GM12873 (cell line): ENCODE measurements at regions not wholly inside any gene's neighbourhood (a gene's known extent, or its start where the extent isn't known, plus 50 kb on each side); places are given as distances from the start of the nearest gene placed in this dataset.

ENCODE experiments used
- CTCF ChIP-seq: IDR thresholded peaks from 2 replicates; pipeline ENCODE4 v1.5.1; 2012; ENCODE audit warnings: low read depth, mild to moderate bottlenecking, moderate library complexity, low read length, control low read depth; ENCODE audit not compliant: insufficient read depth; ENCODE audit errors: missing control alignments

- no peak for TF ChIP-seq CTCF
Measured at GRCh38 chr9:118321788-118322187, 617.6 kb downstream of the TLR4 start.

DNA sequence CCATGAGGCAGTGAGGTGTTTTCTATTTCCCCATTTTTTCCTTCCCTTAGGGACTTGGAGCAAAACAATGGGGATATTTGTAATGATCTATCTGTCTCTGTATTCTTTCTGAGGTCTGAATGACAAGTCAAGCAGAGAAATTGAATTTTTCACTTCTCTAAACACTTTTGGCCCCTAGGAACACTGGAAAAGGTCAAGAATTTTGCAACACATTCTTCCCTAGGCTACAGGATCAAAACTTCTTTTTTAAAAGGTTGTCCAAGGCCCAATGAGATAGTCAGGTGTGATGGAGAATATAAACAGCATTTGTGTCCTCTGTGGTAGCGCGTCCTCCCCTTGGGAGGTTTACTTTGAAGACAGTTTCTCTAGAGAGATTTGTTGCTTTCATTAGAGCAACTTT, 620.5 kb downstream of the TLR4 start:
- TF ChIP-seq CTCF: no peak

GRCh38 chr9:118325757-118326156, 621.6 kb downstream of the TLR4 start:
- TF ChIP-seq CTCF: no peak

- TF ChIP-seq CTCF: no peak
Measured at GRCh38 chr9:118326326-118326725, 622.1 kb downstream of the TLR4 start.

- TF ChIP-seq CTCF: no peak
Measured at GRCh38 chr9:118330191-118330986, 626.2 kb downstream of the TLR4 start.

GRCh38 chr9:118331622-118332045, 627.4 kb downstream of the TLR4 start:
- TF ChIP-seq CTCF: no peak

- TF ChIP-seq CTCF: no peak
Measured at GRCh38 chr9:118336250-118336942, 632.2 kb downstream of the TLR4 start.
